Breast epithelium (tissue), 3 donors: ENCODE measurements at regions not wholly inside any gene's neighbourhood (a gene's known extent, or its start where the extent isn't known, plus 50 kb on each side); places are given as distances from the start of the nearest gene placed in this dataset.

ENCODE experiments used
- CTCF ChIP-seq, 3 donors: fragments of 450-650 bp; IDR thresholded peaks; one replicate each; pipeline ENCODE4 v1.5.1; 2016 to 2017; ENCODE audit warnings: antibody characterized with exemption in 3 of 3, mild to moderate bottlenecking in 3 of 3, moderate library complexity in 3 of 3
- POLR2A ChIP-seq: fragments of 450-650 bp; IDR thresholded peaks from one replicate; pipeline ENCODE4 v1.6.1; 2016; ENCODE audit warnings: antibody characterized with exemption, mild to moderate bottlenecking, moderate library complexity
- POLR2AphosphoS5 ChIP-seq, 3 donors: sonication (generic); formaldehyde crosslinking; IDR thresholded peaks; one replicate each; pipeline ENCODE4 v1.6.1; 2017; ENCODE audit warnings: antibody characterized with exemption in 3 of 3

GRCh38 chr2:196555161-196555560 is 84.4 kb upstream of the CCDC150 start:
- no peak for TF ChIP-seq CTCF (IDR thresholded peaks at IDR 0.05)
- TF ChIP-seq POLR2A: no peak
- no peak for TF ChIP-seq POLR2AphosphoS5 (IDR thresholded peaks at IDR 0.05)
